ENCODE measurements at regions not wholly inside any gene's neighbourhood (a gene's known extent, or its start where the extent isn't known, plus 50 kb on each side); places are given as distances from the start of the nearest gene placed in this dataset.

GRCh38 chr19:33914599-33914998, 117.9 kb downstream of the KCTD15 start:
- Histone ChIP-seq H3K9ac (no peak overlapping the region), H3K27ac (ENCODE audit: low read depth in 2 of 2, low read length in 1 of 2) (no peak overlapping the region), H3K9me3 (no peaks in the 10 kb centered on the region), H3K9me2 (no peaks in the 10 kb centered on the region), H3K4me3 (ENCODE audit: low read depth in 2 of 2, low read length in 1 of 2) (no peak overlapping the region), H3F3A (replicated peaks; ENCODE audit: insufficient read depth) (no peaks in the 10 kb centered on the region), H3K4me1 (ENCODE audit: control insufficient read depth in 1 of 2, insufficient read depth in 2 of 2, low read depth in 1 of 2, low read length in 1 of 2) (no peaks in the 10 kb centered on the region), H3K27me3 (ENCODE audit: insufficient read depth) (no peaks in the 10 kb centered on the region), H3K4me2 (no peak overlapping the region), H4K20me1 (ENCODE audit: insufficient read depth) (no peaks in the 10 kb centered on the region), H2AFZ (ENCODE audit: low read depth) (no peak overlapping the region), H3K79me2 (ENCODE audit: insufficient read depth) (no peaks in the 10 kb centered on the region), H3K36me3 (replicated peaks in 1 of 2; ENCODE audit: control insufficient read depth in 1 of 2, insufficient read depth in 2 of 2, low read length in 1 of 2) (no peaks in the 10 kb centered on the region)
- ChIA-PET CTCF (interaction anchor here (0.8 to 1.5 kb wide), 2 partner anchors 19 to 84 kb away, joined by 3 to 4 read pairs; no protein-coding TSS in a partner anchor), POLR2A (no interaction called here)
- no peak for TF ChIP-seq RAD21 (IDR thresholded peaks at IDR 0.05; ENCODE audit: low read length)
- no peak for TF ChIP-seq FOXM1 (IDR thresholded peaks at IDR 0.05; ENCODE audit: low read depth)
- no peak for TF ChIP-seq SMC3 (IDR thresholded peaks at IDR 0.05; ENCODE audit: low read depth, low read length)
- TF ChIP-seq IRF3 (IDR thresholded peaks at IDR 0.05; ENCODE audit: low read depth, low read length): no peak
- TF ChIP-seq YY1 (IDR thresholded peaks at IDR 0.05; ENCODE audit: low read depth): no peak
- TF ChIP-seq JUND (IDR thresholded peaks at IDR 0.05): no peak
- TF ChIP-seq RFX5 (IDR thresholded peaks at IDR 0.05; ENCODE audit: low read length): no peak
- TF ChIP-seq NFIC (IDR thresholded peaks at IDR 0.05; ENCODE audit: borderline replicate concordance): no peak
- TF ChIP-seq EZH2phosphoT487 (IDR thresholded peaks at IDR 0.05; ENCODE audit: borderline replicate concordance, low read depth): no peak
- no peak for TF ChIP-seq REST (IDR thresholded peaks at IDR 0.05; ENCODE audit: low read depth, low read length)
- TF ChIP-seq MAX (IDR thresholded peaks at IDR 0.05; ENCODE audit: low read depth): no peak
- no peak for TF ChIP-seq FOXJ3 (CRISPR knock-in tag; IDR thresholded peaks at IDR 0.05)
- TF ChIP-seq CTCF (IDR thresholded peaks at IDR 0.05): no peak
- no peak for TF ChIP-seq MEF2A (IDR thresholded peaks at IDR 0.05; ENCODE audit: borderline replicate concordance, low read depth)
- no peak for TF ChIP-seq MXI1 (IDR thresholded peaks at IDR 0.05; ENCODE audit: low read depth, low read length)
- 42% methylated on average over 9 of the region's 9 CpGs for WGBS (ENCODE audit: low lambda C conversion rate)
- DNase-seq: no peak

Data from SK-N-SH (cell line).